ENCODE measurements at regions not wholly inside any gene's neighbourhood (a gene's known extent, or its start where the extent isn't known, plus 50 kb on each side); places are given as distances from the start of the nearest gene placed in this dataset.

GRCh38 chr1:201589186-201589585 is 50.3 kb downstream of the NAV1 start:
- DNase-seq (ENCODE audit: low spot score), result no peak

- no peak for DNase-seq (ENCODE audit: low spot score)
These were observed 51.5 kb downstream of the NAV1 start for GRCh38 chr1:201590474-201590873.

- DNase-seq (ENCODE audit: low spot score), result no peak
These were observed 52.4 kb downstream of the NAV1 start for GRCh38 chr1:201591348-201591747.

- no peak for DNase-seq (ENCODE audit: low spot score)
These were observed 53.1 kb downstream of the NAV1 start for GRCh38 chr1:201591981-201592380.

GRCh38 chr1:201593200-201593921 is 54.4 kb downstream of the NAV1 start:
- no peak for DNase-seq (ENCODE audit: low spot score)

GRCh38 chr1:201594575-201595245 is 55.8 kb downstream of the NAV1 start:
- no peak for DNase-seq (ENCODE audit: low spot score)

GRCh38 chr1:201595381-201595780 is 56.5 kb downstream of the NAV1 start:
- DNase-seq (ENCODE audit: low spot score), result no peak

- no peak for DNase-seq (ENCODE audit: low spot score)
These were observed 57.4 kb downstream of the NAV1 start for GRCh38 chr1:201596101-201596868.

- DNase-seq (ENCODE audit: low spot score), result no peak
These were observed 58.8 kb downstream of the NAV1 start for GRCh38 chr1:201597551-201598230.

GRCh38 chr1:201598396-201598795 is 59.5 kb downstream of the NAV1 start:
- no peak for DNase-seq (ENCODE audit: low spot score)

- DNase-seq (ENCODE audit: low spot score), result no peak
These were observed 60.0 kb downstream of the NAV1 start for GRCh38 chr1:201598973-201599372.

- no peak for DNase-seq (ENCODE audit: low spot score)
These were observed 60.6 kb downstream of the NAV1 start for GRCh38 chr1:201599548-201599947.

- no peak for DNase-seq (ENCODE audit: low spot score)
These were observed 63.7 kb downstream of the NAV1 start for GRCh38 chr1:201602413-201603265.

GRCh38 chr1:201603613-201604232 is 64.8 kb downstream of the NAV1 start:
- no peak for DNase-seq (ENCODE audit: low spot score)

- DNase-seq (ENCODE audit: low spot score), result no peak
These were observed 66.6 kb downstream of the NAV1 start for GRCh38 chr1:201605385-201606010.

- no peak for DNase-seq (ENCODE audit: low spot score)
These were observed 67.2 kb downstream of the NAV1 start for GRCh38 chr1:201606096-201606495.

GRCh38 chr1:201606623-201607022 is 67.7 kb downstream of the NAV1 start:
- no peak for DNase-seq (ENCODE audit: low spot score)

- DNase-seq (ENCODE audit: low spot score), result no peak
These were observed 69.9 kb downstream of the NAV1 start for GRCh38 chr1:201608635-201609395.

GRCh38 chr1:201609661-201610318 is 70.9 kb downstream of the NAV1 start:
- DNase-seq (ENCODE audit: low spot score), result no peak
